Prostate gland (tissue), 2 donors: ENCODE measurements at regions not wholly inside any gene's neighbourhood (a gene's known extent, or its start where the extent isn't known, plus 50 kb on each side); places are given as distances from the start of the nearest gene placed in this dataset.

Experiments
- DNase-seq: peaks from one replicate; pipeline ENCODE4 v3.0.0-alpha.2; 2019; ENCODE audit warnings: low spot score
- H3K27ac ChIP-seq, 2 donors: fragments of 200-600 bp; sonication (generic); 2 replicates each; pipeline ENCODE4 v1.5.1; 2017 to 2019
- H3K27me3 ChIP-seq: fragments of 200-600 bp; sonication (generic); replicated peaks from 2 replicates; pipeline ENCODE4 v1.5.1; 2019; ENCODE audit not compliant: insufficient read depth
- H3K36me3 ChIP-seq, 2 donors: fragments of 200-600 bp; sonication (generic); 1 replicate in 1 of 2; 2 replicates in 1 of 2; pipeline versions ENCODE4 v1.5.1 to v1.8.1; 2017 to 2019
- H3K4me1 ChIP-seq: fragments of 200-600 bp; sonication (generic); replicated peaks from 2 replicates; pipeline ENCODE4 v1.5.1; 2019
- H3K4me3 ChIP-seq, 2 donors: fragments of 200-600 bp; sonication (generic); 2 replicates each; pipeline ENCODE4 v1.5.1; 2017 to 2019
- H3K9me3 ChIP-seq: fragments of 200-600 bp; sonication (generic); 2 replicates; pipeline ENCODE4 v1.5.1; 2017
- CTCF ChIP-seq, 4 experiments: fragments of 200-600 bp in 2 of 4; fragments of 450-650 bp in 2 of 4; sonication (generic) in 2 of 4; IDR thresholded peaks; 1 replicate in 3 of 4; 2 replicates in 1 of 4; pipeline ENCODE4 v1.5.1; 2016 to 2019; ENCODE audit warnings: antibody characterized with exemption in 4 of 4, mild to moderate bottlenecking in 2 of 4, moderate library complexity in 2 of 4
- POLR2A ChIP-seq: fragments of 450-650 bp; IDR thresholded peaks from one replicate; pipeline ENCODE4 v1.6.1; 2016; ENCODE audit warnings: antibody characterized with exemption, mild to moderate bottlenecking
- POLR2AphosphoS5 ChIP-seq: sonication (generic); formaldehyde crosslinking; IDR thresholded peaks from one replicate; pipeline ENCODE4 v1.6.1; 2017; ENCODE audit warnings: antibody characterized with exemption
- WGBS: methylation state at CpG from one replicate; pipeline ENCODE4 v1.1.5; 2018; 5-methylcytosine and 5-hydroxymethylcytosine counted together
- intact Hi-C: fragments of 100-400 bp; cut with DNase I; formaldehyde crosslinking; loops from one replicate; pipeline ENCODE4 v1.14.2; 2022

GRCh38 chr6:160858886-160859285, 132.7 kb upstream of the MAP3K4 start:
- no peaks in the 10 kb centered on the region for H3K27me3 ChIP-seq
- no peak for TF ChIP-seq POLR2A
- TF ChIP-seq CTCF (IDR thresholded peaks at IDR 0.05): no peak
- TF ChIP-seq POLR2AphosphoS5: no peak
- intact Hi-C loops: no loop called here
- no peaks in the 10 kb centered on the region for H3K36me3 ChIP-seq
- H3K9me3 ChIP-seq: no peaks in the 10 kb centered on the region
- WGBS: 60% methylated on average over 3 of the region's 3 CpGs
- H3K4me3 ChIP-seq: no peak overlapping the region
- no peaks in the 10 kb centered on the region for H3K4me1 ChIP-seq
- DNase-seq: no peak
- H3K27ac ChIP-seq: no peak overlapping the region

- no peak for DNase-seq
- H3K9me3 ChIP-seq: no peaks in the 10 kb centered on the region
- intact Hi-C loops: no loop called here
- TF ChIP-seq POLR2AphosphoS5 (no peak), POLR2A (no peak), CTCF (IDR thresholded peaks at IDR 0.05) (no peak)
- no peak overlapping the region for H3K27ac ChIP-seq
- H3K4me1 ChIP-seq: no peaks in the 10 kb centered on the region
- no peaks in the 10 kb centered on the region for H3K36me3 ChIP-seq
- 86% methylated on average over 9 of the region's 9 CpGs for WGBS
- H3K4me3 ChIP-seq: no peak overlapping the region
- H3K27me3 ChIP-seq: no peaks in the 10 kb centered on the region
These were observed 131.7 kb upstream of the MAP3K4 start for GRCh38 chr6:160859822-160860221.

GRCh38 chr6:160861824-160862223, 129.7 kb upstream of the MAP3K4 start:
- TF ChIP-seq POLR2A (no peak), CTCF (IDR thresholded peaks at IDR 0.05) (no peak), POLR2AphosphoS5 (no peak)
- H3K9me3 ChIP-seq: no peaks in the 10 kb centered on the region
- no peak overlapping the region for H3K27ac ChIP-seq
- no peak for DNase-seq
- intact Hi-C loops: no loop called here
- no peaks in the 10 kb centered on the region for H3K27me3 ChIP-seq
- H3K4me3 ChIP-seq: no peak overlapping the region
- no peaks in the 10 kb centered on the region for H3K4me1 ChIP-seq
- H3K36me3 ChIP-seq: no peaks in the 10 kb centered on the region
- WGBS: 68% methylated on average over 4 of the region's 4 CpGs

GRCh38 chr6:160863782-160864181, 127.8 kb upstream of the MAP3K4 start:
- Histone ChIP-seq H3K27me3 (no peaks in the 10 kb centered on the region), H3K9me3 (no peaks in the 10 kb centered on the region), H3K4me1 (no peaks in the 10 kb centered on the region), H3K4me3 (no peak overlapping the region), H3K27ac (no peak overlapping the region), H3K36me3 (no peaks in the 10 kb centered on the region)
- 98% methylated on average over 18 of the region's 18 CpGs for WGBS
- intact Hi-C loops: no loop called here
- DNase-seq: no peak
- TF ChIP-seq POLR2A (no peak), POLR2AphosphoS5 (no peak), CTCF (IDR thresholded peaks at IDR 0.05) (no peak)

- no peaks in the 10 kb centered on the region for H3K27me3 ChIP-seq
- H3K4me3 ChIP-seq: no peak overlapping the region
- DNase-seq: no peak
- intact Hi-C loops: no loop called here
- TF ChIP-seq POLR2AphosphoS5 (no peak), CTCF (IDR thresholded peaks at IDR 0.05) (no peak), POLR2A (no peak)
- WGBS: 100% methylated on average over 1 of the region's 1 CpG
- H3K4me1 ChIP-seq: no peaks in the 10 kb centered on the region
- H3K27ac ChIP-seq: no peak overlapping the region
- no peaks in the 10 kb centered on the region for H3K36me3 ChIP-seq
- no peaks in the 10 kb centered on the region for H3K9me3 ChIP-seq
These were observed 120.2 kb upstream of the MAP3K4 start for GRCh38 chr6:160871320-160871719.
